ENCODE measurements at regions not wholly inside any gene's neighbourhood (a gene's known extent, or its start where the extent isn't known, plus 50 kb on each side); places are given as distances from the start of the nearest gene placed in this dataset.

DNA sequence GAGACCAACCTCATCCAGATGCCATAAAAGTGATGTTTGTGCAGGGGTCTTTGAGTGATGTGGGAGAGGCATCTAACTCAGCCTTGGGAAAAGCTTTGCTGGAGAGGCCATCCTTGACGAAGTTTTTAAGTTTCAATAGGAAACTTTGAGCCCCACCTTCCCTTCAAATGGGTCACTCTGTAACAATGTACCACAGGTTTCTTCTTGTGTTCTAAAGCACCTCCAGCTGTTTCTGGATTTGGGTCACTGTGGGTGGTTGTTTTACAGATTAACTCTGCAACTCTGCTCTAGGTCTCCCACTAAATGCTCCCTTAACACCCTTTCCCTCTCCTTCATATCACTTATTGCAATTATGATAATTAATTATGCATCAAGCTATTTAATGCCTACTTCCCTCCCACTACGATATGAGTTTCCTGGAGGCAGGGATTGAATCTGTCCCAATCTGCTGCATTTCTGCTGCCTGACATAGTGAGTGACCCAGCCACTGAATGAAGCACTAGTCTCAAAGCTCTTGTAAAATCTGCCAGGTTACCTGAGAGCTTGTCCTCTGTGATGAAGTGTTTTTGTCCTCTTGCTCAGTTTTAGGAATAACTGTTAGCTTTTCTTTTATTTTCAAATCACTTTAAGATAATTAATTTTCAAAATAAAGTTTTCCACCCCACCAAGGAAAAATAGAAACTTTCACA, 60.5 kb upstream of the PUM3 start:
- intact Hi-C loops (cut with DNase I; ENCODE audit: low total_unique reads) = no loop called here
- H3K4me1 ChIP-seq = no peaks in the 10 kb centered on the region
- DNase-seq (ENCODE audit: low spot score in 2 of 2) = no peak
- no peak overlapping the region for H3K4me3 ChIP-seq
- no peaks in the 10 kb centered on the region for H3K27me3 ChIP-seq
- H3K9me3 ChIP-seq = no peaks in the 10 kb centered on the region
- TF ChIP-seq POLR2AphosphoS5 (IDR thresholded peaks at IDR 0.05) (no peak), POLR2A (IDR thresholded peaks at IDR 0.05) (no peak)
- TF ChIP-seq, protein P1, sequence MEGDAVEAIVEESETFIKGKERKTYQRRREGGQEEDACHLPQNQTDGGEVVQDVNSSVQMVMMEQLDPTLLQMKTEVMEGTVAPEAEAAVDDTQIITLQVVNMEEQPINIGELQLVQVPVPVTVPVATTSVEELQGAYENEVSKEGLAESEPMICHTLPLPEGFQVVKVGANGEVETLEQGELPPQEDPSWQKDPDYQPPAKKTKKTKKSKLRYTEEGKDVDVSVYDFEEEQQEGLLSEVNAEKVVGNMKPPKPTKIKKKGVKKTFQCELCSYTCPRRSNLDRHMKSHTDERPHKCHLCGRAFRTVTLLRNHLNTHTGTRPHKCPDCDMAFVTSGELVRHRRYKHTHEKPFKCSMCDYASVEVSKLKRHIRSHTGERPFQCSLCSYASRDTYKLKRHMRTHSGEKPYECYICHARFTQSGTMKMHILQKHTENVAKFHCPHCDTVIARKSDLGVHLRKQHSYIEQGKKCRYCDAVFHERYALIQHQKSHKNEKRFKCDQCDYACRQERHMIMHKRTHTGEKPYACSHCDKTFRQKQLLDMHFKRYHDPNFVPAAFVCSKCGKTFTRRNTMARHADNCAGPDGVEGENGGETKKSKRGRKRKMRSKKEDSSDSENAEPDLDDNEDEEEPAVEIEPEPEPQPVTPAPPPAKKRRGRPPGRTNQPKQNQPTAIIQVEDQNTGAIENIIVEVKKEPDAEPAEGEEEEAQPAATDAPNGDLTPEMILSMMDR (IDR thresholded peaks at IDR 0.05) = no peak
- no peaks in the 10 kb centered on the region for H3K36me3 ChIP-seq
- H3K27ac ChIP-seq = no peak overlapping the region
